ENCODE measurements at regions not wholly inside any gene's neighbourhood (a gene's known extent, or its start where the extent isn't known, plus 50 kb on each side); places are given as distances from the start of the nearest gene placed in this dataset.

DNA sequence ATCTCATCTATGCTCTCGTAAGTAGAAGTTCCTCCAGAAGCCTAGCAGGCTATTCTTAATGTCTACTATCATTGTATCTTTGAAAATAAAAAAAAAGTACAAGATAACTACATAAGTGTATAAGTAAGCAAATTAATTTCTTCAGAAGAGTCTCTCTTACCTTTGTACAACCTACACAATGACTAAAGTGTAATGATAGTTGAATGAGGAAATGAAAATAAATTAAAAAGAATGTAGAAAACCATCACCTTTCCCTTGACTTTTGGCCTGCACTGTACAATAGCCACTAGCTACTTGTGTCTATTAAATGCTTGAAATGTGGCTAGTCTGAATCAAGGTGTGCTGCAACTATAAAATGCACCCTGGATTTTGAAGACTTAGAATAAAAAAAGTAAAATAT lies 229.9 kb upstream of the FOXN3 start:
- TF ChIP-seq, protein P1, sequence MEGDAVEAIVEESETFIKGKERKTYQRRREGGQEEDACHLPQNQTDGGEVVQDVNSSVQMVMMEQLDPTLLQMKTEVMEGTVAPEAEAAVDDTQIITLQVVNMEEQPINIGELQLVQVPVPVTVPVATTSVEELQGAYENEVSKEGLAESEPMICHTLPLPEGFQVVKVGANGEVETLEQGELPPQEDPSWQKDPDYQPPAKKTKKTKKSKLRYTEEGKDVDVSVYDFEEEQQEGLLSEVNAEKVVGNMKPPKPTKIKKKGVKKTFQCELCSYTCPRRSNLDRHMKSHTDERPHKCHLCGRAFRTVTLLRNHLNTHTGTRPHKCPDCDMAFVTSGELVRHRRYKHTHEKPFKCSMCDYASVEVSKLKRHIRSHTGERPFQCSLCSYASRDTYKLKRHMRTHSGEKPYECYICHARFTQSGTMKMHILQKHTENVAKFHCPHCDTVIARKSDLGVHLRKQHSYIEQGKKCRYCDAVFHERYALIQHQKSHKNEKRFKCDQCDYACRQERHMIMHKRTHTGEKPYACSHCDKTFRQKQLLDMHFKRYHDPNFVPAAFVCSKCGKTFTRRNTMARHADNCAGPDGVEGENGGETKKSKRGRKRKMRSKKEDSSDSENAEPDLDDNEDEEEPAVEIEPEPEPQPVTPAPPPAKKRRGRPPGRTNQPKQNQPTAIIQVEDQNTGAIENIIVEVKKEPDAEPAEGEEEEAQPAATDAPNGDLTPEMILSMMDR (IDR thresholded peaks at IDR 0.05; ENCODE audit: insufficient read depth, low read depth, low read length): no peak
- TF ChIP-seq EZH2 (IDR thresholded peaks at IDR 0.05; ENCODE audit: insufficient read depth, low read length): no peak

DNA sequence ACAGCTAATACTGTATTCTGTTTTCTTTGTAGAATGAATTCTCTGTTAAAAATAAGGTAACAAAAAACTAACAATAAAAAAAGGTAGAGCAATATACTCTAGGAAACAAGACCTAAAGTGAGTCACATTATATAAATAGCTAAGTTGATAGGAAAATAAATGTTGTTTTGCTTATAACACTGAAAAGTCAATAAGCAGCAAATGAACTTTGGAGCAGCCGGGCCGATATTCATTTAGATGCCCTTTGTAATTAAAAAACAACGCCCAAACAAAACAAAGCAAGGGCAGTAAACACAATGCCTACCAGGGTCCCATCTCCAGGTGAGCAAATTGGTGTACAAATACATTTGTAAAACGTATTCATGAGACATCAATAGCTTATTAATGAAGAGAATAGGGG lies 227.6 kb upstream of the FOXN3 start:
- Mint-ChIP-seq H3K9me3 (ENCODE audit: unreplicated experiment) (no peaks in the 10 kb centered on the region), H3K4me3 (ENCODE audit: unreplicated experiment) (no peak overlapping the region), H3K27me3 (ENCODE audit: low read depth, unreplicated experiment) (no peaks in the 10 kb centered on the region), H3K4me1 (ENCODE audit: low read depth, unreplicated experiment) (peaks cover 9% of the 10 kb centered on the region), H3K27ac (ENCODE audit: unreplicated experiment) (no peak overlapping the region), H3K36me3 (ENCODE audit: low read depth, unreplicated experiment) (no peaks in the 10 kb centered on the region)
- H3K9ac ChIP-seq (ENCODE audit: low read length): no peak overlapping the region
- H3K27me3 ChIP-seq (ENCODE audit: insufficient read depth, low read length): no peaks in the 10 kb centered on the region
- H3K4me1 ChIP-seq (ENCODE audit: insufficient read depth, low read length): no peaks in the 10 kb centered on the region
- DNase-seq (ENCODE audit: low read depth) (no peak), FAIRE-seq (no peak)
- TF ChIP-seq EZH2 (IDR thresholded peaks at IDR 0.05; ENCODE audit: insufficient read depth, low read length): no peak
- no peaks in the 10 kb centered on the region for H4K20me1 ChIP-seq (ENCODE audit: insufficient read depth, low read length)
- H3K9me3 ChIP-seq (ENCODE audit: insufficient read depth, low read depth, low read length): no peaks in the 10 kb centered on the region
- no peak overlapping the region for H3K4me2 ChIP-seq (ENCODE audit: low read length)
- no peak overlapping the region for H3K4me3 ChIP-seq (ENCODE audit: insufficient read depth, low read depth, low read length)
- no peaks in the 10 kb centered on the region for H3K79me2 ChIP-seq (ENCODE audit: insufficient read depth, low read length)
- H3K27ac ChIP-seq (ENCODE audit: low read depth, low read length): no peak overlapping the region
- H2AFZ ChIP-seq (ENCODE audit: low read depth, low read length): no peak overlapping the region
- no peaks in the 10 kb centered on the region for H3K36me3 ChIP-seq (ENCODE audit: insufficient read depth, low read length)

More for the DNA sequence above, 229.9 kb upstream of the FOXN3 start:
- Histone ChIP-seq H4K20me1 (ENCODE audit: insufficient read depth, low read length) (no peaks in the 10 kb centered on the region), H3K9ac (ENCODE audit: low read length) (no peak overlapping the region), H3K27ac (ENCODE audit: low read depth, low read length) (no peak overlapping the region), H3K27me3 (ENCODE audit: insufficient read depth, low read length) (no peaks in the 10 kb centered on the region), H3K36me3 (ENCODE audit: insufficient read depth, low read length) (no peaks in the 10 kb centered on the region), H3K4me2 (ENCODE audit: low read length) (no peak overlapping the region), H2AFZ (ENCODE audit: low read depth, low read length) (no peak overlapping the region), H3K79me2 (ENCODE audit: insufficient read depth, low read length) (no peaks in the 10 kb centered on the region), H3K4me3 (ENCODE audit: insufficient read depth, low read depth, low read length) (no peak overlapping the region), H3K4me1 (ENCODE audit: insufficient read depth, low read length) (no peaks in the 10 kb centered on the region), H3K9me3 (ENCODE audit: insufficient read depth, low read depth, low read length) (no peaks in the 10 kb centered on the region)
- Mint-ChIP-seq H3K36me3 (ENCODE audit: low read depth, unreplicated experiment) (no peaks in the 10 kb centered on the region), H3K27ac (ENCODE audit: unreplicated experiment) (no peak overlapping the region), H3K27me3 (ENCODE audit: low read depth, unreplicated experiment) (no peaks in the 10 kb centered on the region), H3K4me1 (ENCODE audit: low read depth, unreplicated experiment) (no peaks in the 10 kb centered on the region), H3K4me3 (ENCODE audit: unreplicated experiment) (no peak overlapping the region), H3K9me3 (ENCODE audit: unreplicated experiment) (no peaks in the 10 kb centered on the region)
- no peak for DNase-seq (ENCODE audit: low read depth)
- FAIRE-seq: no peak

DNA sequence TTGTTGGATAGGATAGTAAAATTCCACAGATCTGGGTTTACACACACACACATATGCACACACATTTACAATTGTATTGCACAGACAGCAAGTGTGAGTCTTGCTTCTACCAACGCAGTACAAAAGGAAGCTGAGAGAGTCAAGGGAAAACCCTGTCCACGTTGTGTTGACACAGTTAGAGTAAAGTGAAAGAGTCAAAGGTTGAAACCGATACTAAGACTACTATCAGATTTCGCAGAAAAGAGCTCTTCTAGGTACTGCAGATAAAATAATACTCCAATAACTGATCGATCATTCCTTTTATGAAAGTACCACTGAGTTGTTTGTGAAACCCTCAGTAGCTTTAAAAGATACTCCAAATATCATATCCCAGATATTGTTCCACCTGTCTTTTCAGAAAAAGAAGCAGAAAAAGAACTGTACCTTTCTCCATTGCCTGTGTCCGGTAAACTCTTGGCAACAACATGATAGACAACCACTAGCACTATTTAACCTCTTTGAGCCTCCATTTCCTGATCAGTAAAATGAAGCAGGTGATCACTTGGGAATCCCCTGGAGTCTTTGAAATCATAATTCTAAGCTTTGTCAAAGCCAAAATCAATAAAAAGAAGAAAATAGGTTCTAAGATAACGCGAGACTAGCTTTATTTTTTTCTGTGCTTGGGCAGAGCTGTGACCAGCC lies 224.6 kb upstream of the FOXN3 start:
- Histone ChIP-seq H3K79me2 (ENCODE audit: insufficient read depth, low read length) (no peaks in the 10 kb centered on the region), H3K9ac (ENCODE audit: low read length) (no peak overlapping the region), H3K4me1 (ENCODE audit: insufficient read depth, low read length) (no peaks in the 10 kb centered on the region), H3K36me3 (ENCODE audit: insufficient read depth, low read length) (no peaks in the 10 kb centered on the region), H3K9me3 (ENCODE audit: insufficient read depth, low read depth, low read length) (no peaks in the 10 kb centered on the region), H3K27ac (ENCODE audit: low read depth, low read length) (no peak overlapping the region), H3K4me2 (ENCODE audit: low read length) (no peak overlapping the region), H3K4me3 (ENCODE audit: insufficient read depth, low read depth, low read length) (no peak overlapping the region), H4K20me1 (ENCODE audit: insufficient read depth, low read length) (no peaks in the 10 kb centered on the region), H2AFZ (ENCODE audit: low read depth, low read length) (no peak overlapping the region), H3K27me3 (ENCODE audit: insufficient read depth, low read length) (no peaks in the 10 kb centered on the region)
- Mint-ChIP-seq H3K27ac (ENCODE audit: unreplicated experiment) (no peak overlapping the region), H3K4me3 (ENCODE audit: unreplicated experiment) (no peak overlapping the region), H3K36me3 (ENCODE audit: low read depth, unreplicated experiment) (no peaks in the 10 kb centered on the region), H3K27me3 (ENCODE audit: low read depth, unreplicated experiment) (no peaks in the 10 kb centered on the region), H3K4me1 (ENCODE audit: low read depth, unreplicated experiment) (peaks cover 9% of the 10 kb centered on the region), H3K9me3 (ENCODE audit: unreplicated experiment) (no peaks in the 10 kb centered on the region)
- DNase-seq (ENCODE audit: low read depth): no peak
- no peak for TF ChIP-seq EZH2 (IDR thresholded peaks at IDR 0.05; ENCODE audit: insufficient read depth, low read length)
- TF ChIP-seq, protein P1 (IDR thresholded peaks at IDR 0.05; ENCODE audit: insufficient read depth, low read depth, low read length): no peak
- no peak for FAIRE-seq
